GM23338 (cell line): ENCODE measurements at regions not wholly inside any gene's neighbourhood (a gene's known extent, or its start where the extent isn't known, plus 50 kb on each side); places are given as distances from the start of the nearest gene placed in this dataset.

Experiments used
- ATAC-seq: fragments of 200-7000 bp; cut with Tn5 transposase; 3 replicates; pipeline ENCODE4 v1.9.1; 2020
- DNase-seq: peaks from one replicate; pipeline ENCODE4 v3.0.0-alpha.2; 2015; ENCODE audit warnings: low spot score
- H2AFZ ChIP-seq: fragments of 200-600 bp; sonication (generic); 2 replicates; pipeline ENCODE4 v1.8.0; 2016; ENCODE audit warnings: antibody characterized with exemption, mild to moderate bottlenecking, moderate library complexity
- H3F3A ChIP-seq: fragments of 200-600 bp; sonication (generic); replicated peaks from 2 replicates; pipeline ENCODE4 v1.8.0; 2017; ENCODE audit warnings: antibody characterized with exemption, mixed run types, low read depth
- H3K27ac ChIP-seq: fragments of 200-600 bp; sonication (generic); 2 replicates; pipeline ENCODE4 v1.6.1; 2016; ENCODE audit warnings: low read depth
- H3K27me3 ChIP-seq: fragments of 200-600 bp; sonication (generic); 2 replicates; pipeline ENCODE4 v1.8.0; 2016; ENCODE audit warnings: mild to moderate bottlenecking, mixed run types, moderate library complexity; ENCODE audit not compliant: insufficient read depth
- H3K36me3 ChIP-seq: fragments of 200-600 bp; sonication (generic); 2 replicates; pipeline ENCODE4 v1.8.0; 2016; ENCODE audit warnings: mild to moderate bottlenecking; ENCODE audit not compliant: insufficient read depth
- H3K4me1 ChIP-seq: fragments of 200-600 bp; sonication (generic); 2 replicates; pipeline ENCODE4 v1.8.0; 2016; ENCODE audit warnings: mild to moderate bottlenecking, moderate library complexity; ENCODE audit not compliant: insufficient read depth
- H3K4me2 ChIP-seq: fragments of 200-600 bp; sonication (generic); 2 replicates; pipeline ENCODE4 v1.7.1; 2017; ENCODE audit warnings: mixed run types
- H3K4me3 ChIP-seq: fragments of 200-600 bp; sonication (generic); 2 replicates; pipeline ENCODE4 v1.6.1; 2016; ENCODE audit warnings: mixed run types
- H3K79me2 ChIP-seq: fragments of 200-600 bp; sonication (generic); replicated peaks from 2 replicates; pipeline ENCODE4 v1.8.0; 2017; ENCODE audit warnings: mild to moderate bottlenecking; ENCODE audit not compliant: insufficient read depth
- H3K9me2 ChIP-seq: fragments of 200-600 bp; sonication (generic); 2 replicates; pipeline ENCODE4 v1.8.0; 2017; ENCODE audit not compliant: insufficient read depth
- H4K20me1 ChIP-seq: fragments of 200-600 bp; sonication (generic); replicated peaks from 2 replicates; pipeline ENCODE4 v1.8.0; 2017; ENCODE audit warnings: mild to moderate bottlenecking; ENCODE audit not compliant: insufficient read depth
- H3K27ac Mint-ChIP-seq: 2 replicates; pipeline ENCODE4 v1.8.0; 2020; ENCODE audit warnings: inconsistent platforms, mild to moderate bottlenecking, moderate library complexity, mixed read lengths
- H3K27me3 Mint-ChIP-seq: 3 replicates; pipeline ENCODE4 v1.8.0; 2022; ENCODE audit warnings: low read depth, mild to moderate bottlenecking, moderate library complexity, mixed read lengths, inconsistent platforms; ENCODE audit not compliant: insufficient read depth, poor library complexity
- H3K36me3 Mint-ChIP-seq: 3 replicates; pipeline ENCODE4 v1.8.0; 2021; ENCODE audit warnings: low read depth, mild to moderate bottlenecking, inconsistent platforms, moderate library complexity, mixed read lengths
- H3K4me1 Mint-ChIP-seq: 3 replicates; pipeline ENCODE4 v1.8.0; 2020; ENCODE audit warnings: mild to moderate bottlenecking, inconsistent platforms, mixed read lengths
- H3K4me3 Mint-ChIP-seq: 3 replicates; pipeline ENCODE4 v1.8.0; 2021; ENCODE audit warnings: moderate library complexity, mild to moderate bottlenecking, inconsistent platforms, mixed read lengths
- H3K9me3 Mint-ChIP-seq: 3 replicates; pipeline ENCODE4 v1.8.0; 2020; ENCODE audit warnings: moderate library complexity, mild to moderate bottlenecking, inconsistent platforms, mixed read lengths
- ETS1 ChIP-seq: IDR thresholded peaks from 2 replicates; pipeline ENCODE4 v1.6.1; 2016; ENCODE audit warnings: antibody characterized with exemption
- EZH2 ChIP-seq: fragments of 200-600 bp; sonication (generic); IDR thresholded peaks from one replicate; pipeline ENCODE4 v1.8.0; 2017; ENCODE audit warnings: antibody characterized with exemption, mild to moderate bottlenecking, low read depth; ENCODE audit not compliant: unreplicated experiment
- NANOG ChIP-seq: IDR thresholded peaks from 2 replicates; pipeline ENCODE4 v1.6.1; 2016; ENCODE audit warnings: antibody characterized with exemption, borderline replicate concordance
- REST ChIP-seq: IDR thresholded peaks from one replicate; pipeline ENCODE4 v1.6.1; 2018; ENCODE audit warnings: antibody characterized with exemption; ENCODE audit not compliant: unreplicated experiment
- ZNF331 ChIP-seq: fragments of 250-450 bp; sonication (Bioruptor Pico); IDR thresholded peaks from 2 replicates; pipeline ENCODE4 v1.5.0; 2020; ENCODE audit warnings: low read depth, mild to moderate bottlenecking, moderate library complexity

- no peak for TF ChIP-seq ETS1
Measured at GRCh38 chr5:89878140-89879132, 531.1 kb downstream of the CETN3 start (continued).

DNA sequence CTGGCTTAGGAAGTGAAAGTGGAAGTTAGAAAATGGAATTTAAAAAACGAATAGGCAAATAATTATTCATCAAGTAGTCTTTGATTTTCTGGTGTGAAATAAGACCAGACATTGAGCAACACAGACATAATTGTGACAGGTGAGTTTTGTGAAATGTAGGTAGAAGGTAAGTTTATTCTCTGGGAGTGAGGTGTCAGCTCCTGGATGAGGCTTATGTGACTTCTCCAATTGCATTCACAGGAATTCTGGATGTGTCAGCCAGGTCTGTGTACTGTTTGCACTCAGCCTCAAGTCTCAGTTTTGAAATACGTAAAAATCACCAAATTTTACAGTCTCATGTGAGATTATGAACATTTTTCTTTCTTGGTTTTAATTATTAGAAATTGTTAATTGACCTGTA, 537.6 kb downstream of the CETN3 start:
- ATAC-seq (no peak), DNase-seq (no peak)
- Histone ChIP-seq H3K4me3 (no peak overlapping the region), H3K4me1 (peaks cover 17% of the 10 kb centered on the region; the same call in 1 of the 2 replicates), H3K27me3 (no peaks in the 10 kb centered on the region), H3K4me2 (no peak overlapping the region), H3K27ac (no peak overlapping the region), H3K79me2 (no peaks in the 10 kb centered on the region), H3F3A (no peaks in the 10 kb centered on the region), H2AFZ (no peak overlapping the region), H4K20me1 (no peaks in the 10 kb centered on the region), H3K9me2 (no peaks in the 10 kb centered on the region), H3K36me3 (no peaks in the 10 kb centered on the region)
- peaks cover 17% of the 10 kb centered on the region for H3K4me1 Mint-ChIP-seq
- no peaks in the 10 kb centered on the region for H3K36me3 Mint-ChIP-seq
- H3K27me3 Mint-ChIP-seq = no peaks in the 10 kb centered on the region
- H3K27ac Mint-ChIP-seq = no peak overlapping the region
- H3K9me3 Mint-ChIP-seq = no peaks in the 10 kb centered on the region
- H3K4me3 Mint-ChIP-seq = no peak overlapping the region
- TF ChIP-seq REST (no peak), ZNF331 (no peak), EZH2 (no peak)

DNA sequence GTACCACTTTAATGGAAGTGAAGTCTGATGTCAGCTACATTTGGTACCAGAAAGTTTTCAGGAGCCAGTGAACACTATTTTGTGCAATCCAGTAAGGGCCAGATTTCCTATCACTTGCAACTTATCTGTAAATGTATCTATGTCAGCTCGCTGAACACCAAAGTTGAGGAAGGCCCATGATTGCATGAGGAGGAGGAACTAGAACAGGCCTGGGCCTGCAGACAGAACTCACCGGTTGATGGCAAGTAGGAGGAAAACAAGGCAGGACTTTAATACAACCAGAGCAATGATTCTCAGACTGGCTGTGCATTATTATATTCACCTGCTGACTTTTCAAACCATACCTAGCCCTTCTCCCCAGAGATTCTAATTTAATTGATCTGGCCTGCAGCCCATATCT, 540.2 kb downstream of the CETN3 start:
- TF ChIP-seq ZNF331 (no peak), NANOG (no peak)
- Histone ChIP-seq H3K27ac (no peak overlapping the region), H3K9me2 (no peaks in the 10 kb centered on the region), H2AFZ (no peak overlapping the region), H3K36me3 (no peaks in the 10 kb centered on the region), H3K4me2 (no peak overlapping the region), H3K79me2 (no peaks in the 10 kb centered on the region), H4K20me1 (no peaks in the 10 kb centered on the region), H3K4me1 (peaks cover 17% of the 10 kb centered on the region; the same call in 1 of the 2 replicates), H3F3A (no peaks in the 10 kb centered on the region), H3K27me3 (no peaks in the 10 kb centered on the region), H3K4me3 (no peak overlapping the region)
- H3K27ac Mint-ChIP-seq = no peak overlapping the region
- no peaks in the 10 kb centered on the region for H3K9me3 Mint-ChIP-seq
- no peaks in the 10 kb centered on the region for H3K36me3 Mint-ChIP-seq
- DNase-seq = no peak
- no peak for ATAC-seq
- H3K4me3 Mint-ChIP-seq = no peak overlapping the region
- peaks cover 23% of the 10 kb centered on the region for H3K4me1 Mint-ChIP-seq
- H3K27me3 Mint-ChIP-seq = no peaks in the 10 kb centered on the region
